ENCODE measurements at regions not wholly inside any gene's neighbourhood (a gene's known extent, or its start where the extent isn't known, plus 50 kb on each side); places are given as distances from the start of the nearest gene placed in this dataset.

GRCh38 chr10:23702977-23703414 is 264.1 kb downstream of the OTUD1 start:
- peak in 2 of 4 donors; percentile 31 to 61 for DNase-seq
- Histone ChIP-seq H3K4me3 (no peak overlapping the region), H3K36me3 (no peaks in the 10 kb centered on the region), H3K27ac (no peak overlapping the region), H3K9me3 (no peaks in the 10 kb centered on the region), H3K4me1 (no peaks in the 10 kb centered on the region), H3K27me3 (peaks cover 0 to 8% of the 10 kb centered on the region in 2 donors)
- TF ChIP-seq, protein P1, sequence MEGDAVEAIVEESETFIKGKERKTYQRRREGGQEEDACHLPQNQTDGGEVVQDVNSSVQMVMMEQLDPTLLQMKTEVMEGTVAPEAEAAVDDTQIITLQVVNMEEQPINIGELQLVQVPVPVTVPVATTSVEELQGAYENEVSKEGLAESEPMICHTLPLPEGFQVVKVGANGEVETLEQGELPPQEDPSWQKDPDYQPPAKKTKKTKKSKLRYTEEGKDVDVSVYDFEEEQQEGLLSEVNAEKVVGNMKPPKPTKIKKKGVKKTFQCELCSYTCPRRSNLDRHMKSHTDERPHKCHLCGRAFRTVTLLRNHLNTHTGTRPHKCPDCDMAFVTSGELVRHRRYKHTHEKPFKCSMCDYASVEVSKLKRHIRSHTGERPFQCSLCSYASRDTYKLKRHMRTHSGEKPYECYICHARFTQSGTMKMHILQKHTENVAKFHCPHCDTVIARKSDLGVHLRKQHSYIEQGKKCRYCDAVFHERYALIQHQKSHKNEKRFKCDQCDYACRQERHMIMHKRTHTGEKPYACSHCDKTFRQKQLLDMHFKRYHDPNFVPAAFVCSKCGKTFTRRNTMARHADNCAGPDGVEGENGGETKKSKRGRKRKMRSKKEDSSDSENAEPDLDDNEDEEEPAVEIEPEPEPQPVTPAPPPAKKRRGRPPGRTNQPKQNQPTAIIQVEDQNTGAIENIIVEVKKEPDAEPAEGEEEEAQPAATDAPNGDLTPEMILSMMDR (IDR thresholded peaks at IDR 0.05) = peak; percentile 49 to 73
- intact Hi-C loops (cut with DNase I) = loop anchor here in 1 of 2 donors (10.0 kb wide), 1 partner anchor 388 kb away; no protein-coding TSS in a partner anchor
- peak; percentile 98 for ATAC-seq

DNA sequence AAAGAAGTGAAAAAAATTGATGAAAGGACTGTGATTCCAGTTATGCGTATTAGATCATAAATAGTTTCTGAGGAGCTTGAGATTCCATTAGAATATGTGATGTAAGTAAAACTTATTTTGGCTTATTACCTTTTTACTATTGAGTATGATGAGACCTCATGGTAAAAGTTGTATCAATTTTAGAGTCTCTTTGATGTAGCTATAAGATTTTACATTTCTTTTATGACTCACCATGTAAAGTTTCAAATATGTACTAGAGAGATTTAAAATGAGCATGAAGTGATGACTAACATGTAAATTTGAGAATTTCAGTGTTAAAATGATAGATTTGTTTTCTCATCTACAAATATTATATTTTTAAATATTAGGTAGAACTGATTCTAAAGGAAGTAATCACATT is 276.5 kb downstream of the OTUD1 start:
- Histone ChIP-seq H3K4me3 (no peak overlapping the region), H3K36me3 (no peaks in the 10 kb centered on the region), H3K27me3 (no peaks in the 10 kb centered on the region), H3K27ac (no peak overlapping the region), H3K9me3 (no peaks in the 10 kb centered on the region), H3K4me1 (no peaks in the 10 kb centered on the region)
- intact Hi-C loops (cut with DNase I) = no loop called here
- ATAC-seq (no peak), DNase-seq (no peak)
- TF ChIP-seq, protein P1 (IDR thresholded peaks at IDR 0.05) = no peak

- ATAC-seq (no peak), DNase-seq (no peak)
- no peaks in the 10 kb centered on the region for H3K27me3 ChIP-seq
- TF ChIP-seq, protein P1 (IDR thresholded peaks at IDR 0.05) = no peak
- no peaks in the 10 kb centered on the region for H3K36me3 ChIP-seq
- H3K9me3 ChIP-seq = peaks cover 0 to 4% of the 10 kb centered on the region in 2 donors
- intact Hi-C loops (cut with DNase I) = no loop called here
- H3K4me3 ChIP-seq = no peak overlapping the region
- H3K27ac ChIP-seq = no peak overlapping the region
- no peaks in the 10 kb centered on the region for H3K4me1 ChIP-seq
Measured at GRCh38 chr10:23717913-23718312, 279.0 kb downstream of the OTUD1 start.

DNA sequence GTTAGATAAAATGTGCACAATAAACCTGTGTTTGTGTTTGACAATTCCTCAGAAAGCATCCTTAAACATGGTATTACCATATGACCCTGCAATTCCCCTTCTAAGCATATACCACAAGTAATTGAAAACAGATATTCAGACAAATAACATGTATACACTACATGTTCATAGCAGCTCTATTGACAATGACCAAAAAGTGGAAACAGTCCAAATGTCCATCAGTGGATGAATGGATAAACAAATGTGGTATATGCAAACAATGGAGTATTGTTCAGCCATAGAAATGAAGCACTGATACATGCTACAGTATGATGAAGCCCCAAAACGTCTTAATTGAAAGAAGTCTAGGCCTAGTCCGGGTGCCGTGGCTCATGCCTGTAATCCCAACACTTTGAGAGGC is 280.1 kb downstream of the OTUD1 start:
- Histone ChIP-seq H3K4me3 (no peak overlapping the region), H3K36me3 (no peaks in the 10 kb centered on the region), H3K9me3 (peaks cover 0 to 4% of the 10 kb centered on the region in 2 donors), H3K27ac (no peak overlapping the region), H3K4me1 (no peaks in the 10 kb centered on the region), H3K27me3 (no peaks in the 10 kb centered on the region)
- no peak for DNase-seq
- no peak for ATAC-seq
- TF ChIP-seq, protein P1 (IDR thresholded peaks at IDR 0.05) = no peak
- intact Hi-C loops (cut with DNase I) = no loop called here

DNA sequence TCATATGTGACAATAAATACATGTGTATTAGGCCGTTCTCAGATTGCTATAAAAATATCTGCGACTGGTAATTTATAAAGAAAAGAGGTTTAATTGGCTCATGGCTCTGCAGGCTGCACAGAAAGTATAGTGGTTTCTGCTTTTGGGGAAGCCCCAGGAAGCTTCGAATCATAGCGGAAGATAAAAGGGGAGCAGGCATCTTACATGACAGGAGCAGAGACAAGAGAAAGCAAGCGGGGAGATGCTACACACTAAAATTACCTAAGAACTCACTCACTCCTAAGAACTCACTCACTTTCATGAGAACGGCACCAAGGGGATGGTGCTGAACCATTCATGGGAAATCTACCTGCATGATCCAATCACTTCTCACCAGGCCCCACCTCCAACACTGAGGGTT is 284.9 kb downstream of the OTUD1 start:
- ATAC-seq = no peak
- no peak for DNase-seq
- Histone ChIP-seq H3K9me3 (peaks cover 0 to 8% of the 10 kb centered on the region in 2 donors), H3K4me1 (no peaks in the 10 kb centered on the region), H3K4me3 (no peak overlapping the region), H3K27ac (no peak overlapping the region), H3K36me3 (no peaks in the 10 kb centered on the region), H3K27me3 (no peaks in the 10 kb centered on the region)
- intact Hi-C loops (cut with DNase I) = no loop called here
- TF ChIP-seq, protein P1 (IDR thresholded peaks at IDR 0.05) = no peak
